Astrocyte of the spinal cord (primary cell): ENCODE measurements at regions not wholly inside any gene's neighbourhood (a gene's known extent, or its start where the extent isn't known, plus 50 kb on each side); places are given as distances from the start of the nearest gene placed in this dataset.
A peak's percentile ranks its signal among the peaks of the same experiment; 100 is the strongest.

Experiments used
- DNase-seq: peaks from one replicate; pipeline ENCODE4 v3.0.0; 2011; ENCODE audit warnings: low read depth, low spot score
- H3K4me3 ChIP-seq: 2 replicates; pipeline ENCODE4 v1.5.1; 2011; ENCODE audit warnings: low read depth, mild to moderate bottlenecking, low read length, moderate library complexity
- CTCF ChIP-seq: IDR thresholded peaks from 2 replicates; pipeline ENCODE4 v1.5.1; 2012; ENCODE audit warnings: low read depth, mild to moderate bottlenecking, low read length, inconsistent platforms
- in situ Hi-C: cut with HindIII; loops from 2 replicates; pipeline ENCODE4 v1.10.0; 2017; ENCODE audit warnings: low sequenced_read_pairs

- H3K4me3 ChIP-seq = no peak overlapping the region
- DNase-seq = no peak
- TF ChIP-seq CTCF = no peak
- in situ Hi-C loops = no loop called here
Observed at GRCh38 chr10:90180886-90181691, 479.7 kb downstream of the KIF20B start.

GRCh38 chr10:90192825-90193224, 491.4 kb downstream of the KIF20B start:
- TF ChIP-seq CTCF = no peak
- no peak for DNase-seq
- H3K4me3 ChIP-seq = no peak overlapping the region
- in situ Hi-C loops = no loop called here

- DNase-seq = peak; percentile 56
- no peak overlapping the region for H3K4me3 ChIP-seq
- in situ Hi-C loops = no loop called here
- TF ChIP-seq CTCF = no peak
Observed at GRCh38 chr10:90193240-90193985, 492.0 kb downstream of the KIF20B start.

GRCh38 chr10:90195288-90195840, 494.0 kb downstream of the KIF20B start:
- no peak for TF ChIP-seq CTCF
- no peak for DNase-seq
- in situ Hi-C loops = no loop called here
- no peak overlapping the region for H3K4me3 ChIP-seq

GRCh38 chr10:90197766-90198165, 496.4 kb downstream of the KIF20B start:
- no peak overlapping the region for H3K4me3 ChIP-seq
- TF ChIP-seq CTCF = no peak
- DNase-seq = peak; percentile 50
- in situ Hi-C loops = no loop called here

- no peak overlapping the region for H3K4me3 ChIP-seq
- in situ Hi-C loops = no loop called here
Observed at GRCh38 chr10:90199093-90199492, 497.7 kb downstream of the KIF20B start.

More at GRCh38 chr10:90199093-90199492, 497.7 kb downstream of the KIF20B start:
- TF ChIP-seq CTCF = no peak
- no peak for DNase-seq
